ENCODE measurements at regions not wholly inside any gene's neighbourhood (a gene's known extent, or its start where the extent isn't known, plus 50 kb on each side); places are given as distances from the start of the nearest gene placed in this dataset.
"Not testable (repeated sequence)": the region's sequence is repeated elsewhere in the genome, so short reads cannot be mapped to it uniquely, and the experiment has no call there.

- DNase-seq (ENCODE audit: low read depth): peak; percentile 26
Measured at GRCh38 chr9:40097992-40098391, 742.5 kb downstream of the SPATA31A1 start.

- DNase-seq (ENCODE audit: low read depth): peak; percentile 4
Measured at GRCh38 chr9:40106003-40106782, 750.7 kb downstream of the SPATA31A1 start.

- not testable (repeated sequence) for DNase-seq (ENCODE audit: low read depth)
Measured at GRCh38 chr9:40106783-40107248, 751.3 kb downstream of the SPATA31A1 start.

GRCh38 chr9:40107251-40107650 is 751.8 kb downstream of the SPATA31A1 start:
- DNase-seq (ENCODE audit: low read depth): not testable (repeated sequence)

GRCh38 chr9:40108465-40108864 is 753.0 kb downstream of the SPATA31A1 start:
- DNase-seq (ENCODE audit: low read depth): not testable (repeated sequence)

- not testable (repeated sequence) for DNase-seq (ENCODE audit: low read depth)
Measured at GRCh38 chr9:40110751-40111150, 755.3 kb downstream of the SPATA31A1 start.

- not testable (repeated sequence) for DNase-seq (ENCODE audit: low read depth)
Measured at GRCh38 chr9:40111571-40111970, 756.1 kb downstream of the SPATA31A1 start.

- not testable (repeated sequence) for DNase-seq (ENCODE audit: low read depth)
Measured at GRCh38 chr9:40130598-40130997, 775.1 kb downstream of the SPATA31A1 start.

- DNase-seq (ENCODE audit: low read depth): not testable (repeated sequence)
Measured at GRCh38 chr9:40169204-40169603, 813.7 kb downstream of the SPATA31A1 start.

- DNase-seq (ENCODE audit: low read depth): not testable (repeated sequence)
Measured at GRCh38 chr9:40173316-40173715, 817.8 kb downstream of the SPATA31A1 start.

GRCh38 chr9:40174035-40174434 is 818.6 kb downstream of the SPATA31A1 start:
- DNase-seq (ENCODE audit: low read depth): not testable (repeated sequence)

- DNase-seq (ENCODE audit: low read depth): not testable (repeated sequence)
Measured at GRCh38 chr9:40177403-40177802, 821.9 kb downstream of the SPATA31A1 start.

- DNase-seq (ENCODE audit: low read depth): not testable (repeated sequence)
Measured at GRCh38 chr9:40191403-40191802, 835.9 kb downstream of the SPATA31A1 start.

GRCh38 chr9:40192162-40192561 is 836.7 kb downstream of the SPATA31A1 start:
- DNase-seq (ENCODE audit: low read depth): not testable (repeated sequence)

- DNase-seq (ENCODE audit: low read depth): peak; percentile 0
Measured at GRCh38 chr9:40196165-40196714, 840.8 kb downstream of the SPATA31A1 start.

- DNase-seq (ENCODE audit: low read depth): not testable (repeated sequence)
Measured at GRCh38 chr9:40196803-40197202, 841.3 kb downstream of the SPATA31A1 start.

GRCh38 chr9:40221596-40222233 is 866.2 kb downstream of the SPATA31A1 start:
- DNase-seq (ENCODE audit: low read depth): not testable (repeated sequence)

- DNase-seq (ENCODE audit: low read depth): not testable (repeated sequence)
Measured at GRCh38 chr9:40222617-40223200, 867.2 kb downstream of the SPATA31A1 start.

- DNase-seq (ENCODE audit: low read depth): not testable (repeated sequence)
Measured at GRCh38 chr9:40223353-40223752, 867.9 kb downstream of the SPATA31A1 start.

Data from RPMI7951 (cell line).